ENCODE measurements at regions not wholly inside any gene's neighbourhood (a gene's known extent, or its start where the extent isn't known, plus 50 kb on each side); places are given as distances from the start of the nearest gene placed in this dataset.
"Not testable (repeated sequence)": the region's sequence is repeated elsewhere in the genome, so short reads cannot be mapped to it uniquely, and the experiment has no call there.

GRCh38 chr9:2356041-2356790 is 265.4 kb upstream of the VLDLR start:
- DNase-seq: no peak

GRCh38 chr9:2359891-2360471 is 261.6 kb upstream of the VLDLR start:
- no peak for DNase-seq

GRCh38 chr9:2362150-2362549 is 259.4 kb upstream of the VLDLR start:
- no peak for DNase-seq

GRCh38 chr9:2363138-2363745 is 258.3 kb upstream of the VLDLR start:
- no peak for DNase-seq

GRCh38 chr9:2363781-2364180 is 257.8 kb upstream of the VLDLR start:
- DNase-seq: no peak

- DNase-seq: no peak
Observed at GRCh38 chr9:2367970-2368369, 253.6 kb upstream of the VLDLR start.

GRCh38 chr9:2373648-2374047 is 247.9 kb upstream of the VLDLR start:
- no peak for DNase-seq

GRCh38 chr9:2375114-2375513 is 246.5 kb upstream of the VLDLR start:
- DNase-seq: no peak

- DNase-seq: no peak
Observed at GRCh38 chr9:2377117-2377516, 244.5 kb upstream of the VLDLR start.

GRCh38 chr9:2377834-2378233 is 243.8 kb upstream of the VLDLR start:
- DNase-seq: no peak

- no peak for DNase-seq
Observed at GRCh38 chr9:2378266-2378665, 243.3 kb upstream of the VLDLR start.

GRCh38 chr9:2378816-2379215 is 242.8 kb upstream of the VLDLR start:
- no peak for DNase-seq

GRCh38 chr9:2384741-2385140 is 236.8 kb upstream of the VLDLR start:
- DNase-seq: no peak

GRCh38 chr9:2385746-2386145 is 235.8 kb upstream of the VLDLR start:
- DNase-seq: no peak

GRCh38 chr9:2386566-2386965 is 235.0 kb upstream of the VLDLR start:
- no peak for DNase-seq

- DNase-seq: no peak
Observed at GRCh38 chr9:2387166-2387565, 234.4 kb upstream of the VLDLR start.

- no peak for DNase-seq
Observed at GRCh38 chr9:2389404-2389803, 232.2 kb upstream of the VLDLR start.

GRCh38 chr9:2390028-2390427 is 231.6 kb upstream of the VLDLR start:
- DNase-seq: no peak

- DNase-seq: not testable (repeated sequence)
Observed at GRCh38 chr9:2391509-2392132, 230.0 kb upstream of the VLDLR start.

- DNase-seq: not testable (repeated sequence)
Observed at GRCh38 chr9:2394087-2394741, 227.4 kb upstream of the VLDLR start.

GRCh38 chr9:2395814-2396612 is 225.6 kb upstream of the VLDLR start:
- DNase-seq: no peak

GRCh38 chr9:2396622-2397285 is 224.8 kb upstream of the VLDLR start:
- DNase-seq: no peak
